Liver (tissue), 3 donors: ENCODE measurements at regions not wholly inside any gene's neighbourhood (a gene's known extent, or its start where the extent isn't known, plus 50 kb on each side); places are given as distances from the start of the nearest gene placed in this dataset.

Source experiments
- TF ChIP-seq, protein P1 (sequence below): fragments of 150-350 bp; IDR thresholded peaks from 2 replicates; pipeline ENCODE4 v1.5.1; 2017; ENCODE audit warnings: improper control_type of control experiment, low read depth, low read length; ENCODE audit not compliant: missing input control
- TF ChIP-seq, protein P2 (sequence below): IDR thresholded peaks from 2 replicates; pipeline ENCODE4 v1.6.1; 2016; ENCODE audit warnings: antibody characterized with exemption
- donor health status: healthy.
- donor health status: healthy.

DNA sequence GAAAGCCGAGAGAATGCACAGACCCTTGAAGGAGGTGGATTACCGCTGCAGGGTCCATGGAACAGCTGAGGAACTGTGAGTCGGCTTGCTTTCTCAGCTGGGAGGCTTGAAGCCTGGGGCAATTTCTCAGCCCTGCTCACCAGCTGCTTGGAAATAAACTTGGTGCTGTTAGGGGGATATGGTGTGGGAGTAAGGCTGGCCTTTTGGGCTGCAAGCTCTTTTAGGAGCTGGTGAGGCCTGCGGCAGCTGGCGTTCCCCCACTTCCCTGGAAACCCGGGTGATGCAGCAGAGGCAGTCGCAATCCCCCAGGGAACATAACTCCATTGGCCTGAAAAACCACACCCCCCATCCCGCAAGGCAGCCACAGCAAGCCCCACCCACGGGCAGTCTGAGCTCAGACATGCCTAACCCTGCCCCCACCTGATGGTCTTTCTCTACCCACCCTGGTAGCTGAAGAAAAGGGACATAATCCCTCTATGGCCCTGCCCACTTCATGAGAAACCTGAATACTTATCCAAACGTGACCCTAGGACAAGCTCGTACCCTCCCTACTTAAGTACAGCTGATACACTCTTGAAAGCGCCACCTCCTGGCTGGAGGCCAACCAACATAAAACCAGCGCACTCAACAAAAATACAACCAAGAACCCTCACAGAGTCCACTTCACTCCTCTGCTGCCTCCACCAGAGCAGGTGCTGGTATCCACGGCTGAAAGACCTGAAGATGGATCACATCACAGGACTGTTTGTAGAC, 1995.8 kb downstream of the NCAM2 start:
- TF ChIP-seq, protein P1, sequence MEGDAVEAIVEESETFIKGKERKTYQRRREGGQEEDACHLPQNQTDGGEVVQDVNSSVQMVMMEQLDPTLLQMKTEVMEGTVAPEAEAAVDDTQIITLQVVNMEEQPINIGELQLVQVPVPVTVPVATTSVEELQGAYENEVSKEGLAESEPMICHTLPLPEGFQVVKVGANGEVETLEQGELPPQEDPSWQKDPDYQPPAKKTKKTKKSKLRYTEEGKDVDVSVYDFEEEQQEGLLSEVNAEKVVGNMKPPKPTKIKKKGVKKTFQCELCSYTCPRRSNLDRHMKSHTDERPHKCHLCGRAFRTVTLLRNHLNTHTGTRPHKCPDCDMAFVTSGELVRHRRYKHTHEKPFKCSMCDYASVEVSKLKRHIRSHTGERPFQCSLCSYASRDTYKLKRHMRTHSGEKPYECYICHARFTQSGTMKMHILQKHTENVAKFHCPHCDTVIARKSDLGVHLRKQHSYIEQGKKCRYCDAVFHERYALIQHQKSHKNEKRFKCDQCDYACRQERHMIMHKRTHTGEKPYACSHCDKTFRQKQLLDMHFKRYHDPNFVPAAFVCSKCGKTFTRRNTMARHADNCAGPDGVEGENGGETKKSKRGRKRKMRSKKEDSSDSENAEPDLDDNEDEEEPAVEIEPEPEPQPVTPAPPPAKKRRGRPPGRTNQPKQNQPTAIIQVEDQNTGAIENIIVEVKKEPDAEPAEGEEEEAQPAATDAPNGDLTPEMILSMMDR: no peak
- TF ChIP-seq, protein P2, sequence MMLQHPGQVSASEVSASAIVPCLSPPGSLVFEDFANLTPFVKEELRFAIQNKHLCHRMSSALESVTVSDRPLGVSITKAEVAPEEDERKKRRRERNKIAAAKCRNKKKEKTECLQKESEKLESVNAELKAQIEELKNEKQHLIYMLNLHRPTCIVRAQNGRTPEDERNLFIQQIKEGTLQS: no peak
